GM21360 (cell line): ENCODE measurements at regions not wholly inside any gene's neighbourhood (a gene's known extent, or its start where the extent isn't known, plus 50 kb on each side); places are given as distances from the start of the nearest gene placed in this dataset.

Experiments
- ATAC-seq: cut with Tn5 transposase; IDR thresholded peaks from one replicate; pipeline ENCODE4 v1.9.1; 2021; ENCODE audit warnings: mild to moderate bottlenecking, moderate library complexity; ENCODE audit not compliant: unreplicated experiment

- ATAC-seq = no peak
These were observed 180.5 kb downstream of the TGFB2 start for GRCh38 chr1:218525451-218526197.

GRCh38 chr1:218526198-218526580 is 181.1 kb downstream of the TGFB2 start:
- ATAC-seq = no peak

GRCh38 chr1:218527737-218528136 is 182.6 kb downstream of the TGFB2 start:
- ATAC-seq = no peak

GRCh38 chr1:218529646-218530300 is 184.6 kb downstream of the TGFB2 start:
- ATAC-seq = no peak

DNA sequence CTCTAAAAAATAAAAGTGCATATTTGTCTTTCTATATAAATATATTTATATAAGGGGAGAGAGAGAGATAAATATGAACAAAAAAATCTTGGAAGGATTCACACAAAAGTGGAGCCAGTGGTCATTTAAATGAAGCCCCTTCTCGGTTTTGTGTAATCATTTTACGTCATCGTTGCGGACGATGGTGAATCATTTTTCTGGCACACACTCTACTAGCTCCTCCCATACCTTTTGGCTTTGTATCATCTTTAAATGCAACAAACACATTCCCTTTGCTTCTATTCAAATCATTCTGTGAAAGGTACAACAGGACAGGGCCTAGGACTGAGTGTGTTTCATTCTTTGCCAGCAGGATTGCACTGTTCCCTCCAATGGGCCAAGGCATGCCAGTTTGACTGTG is 186.8 kb downstream of the TGFB2 start:
- ATAC-seq = no peak

- ATAC-seq = no peak
These were observed 191.3 kb downstream of the TGFB2 start for GRCh38 chr1:218536296-218536986.

DNA sequence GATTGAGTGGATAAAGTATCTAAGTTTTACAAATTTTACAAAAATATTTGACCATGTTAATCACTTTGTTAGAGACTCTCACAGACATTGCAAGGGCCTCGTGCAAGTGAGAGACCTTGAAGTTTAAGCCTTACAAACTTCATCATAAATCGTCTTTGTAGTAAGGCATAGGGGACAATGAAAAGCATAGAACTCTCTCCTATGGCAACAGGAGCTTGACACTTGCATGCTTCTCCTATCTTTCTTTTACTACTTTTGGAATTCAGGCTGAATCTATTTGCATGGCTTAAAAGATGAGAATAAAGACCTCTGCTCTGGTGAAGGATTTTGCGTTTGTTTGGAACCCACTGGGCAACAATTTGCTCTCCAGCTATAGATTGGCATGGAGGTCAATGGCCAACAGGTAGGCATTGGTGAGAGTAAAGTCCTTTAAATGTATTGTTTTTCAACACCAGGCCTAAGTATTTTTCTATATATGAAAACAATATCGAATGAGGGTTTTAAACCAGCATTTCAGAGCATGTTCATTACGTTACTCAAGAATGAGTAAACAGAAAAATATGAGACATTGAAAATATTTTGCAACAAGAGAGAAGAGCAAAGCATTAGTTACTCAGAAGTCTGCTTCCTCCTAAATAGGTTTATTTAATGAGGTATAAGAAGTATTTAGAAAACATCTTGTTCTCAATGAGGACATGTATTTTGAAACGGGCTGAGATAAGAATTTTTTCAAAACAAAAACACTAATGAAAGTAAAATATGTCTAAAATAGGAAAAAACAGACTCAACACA is 192.2 kb downstream of the TGFB2 start:
- ATAC-seq = no peak

GRCh38 chr1:218538341-218538740 is 193.2 kb downstream of the TGFB2 start:
- no peak for ATAC-seq

DNA sequence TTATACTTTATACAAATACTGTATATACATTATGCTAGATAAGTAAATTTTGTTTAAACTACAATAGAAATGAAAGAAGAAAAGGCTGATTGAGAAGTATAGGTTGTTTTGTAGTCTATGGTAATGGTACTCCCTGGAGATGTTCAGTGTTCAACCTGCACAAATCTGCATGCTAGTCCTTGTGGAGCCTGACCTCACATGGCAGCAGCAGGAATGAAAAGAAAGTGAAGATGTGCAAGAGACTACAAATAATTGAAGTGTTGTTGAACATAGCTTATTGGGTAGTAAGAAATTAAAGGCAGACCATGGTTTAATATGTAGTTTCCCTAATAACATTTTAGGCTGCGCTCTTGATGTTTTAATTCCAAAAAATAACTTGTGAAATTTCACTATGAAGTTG is 201.2 kb downstream of the TGFB2 start:
- ATAC-seq = no peak

GRCh38 chr1:218547957-218548730 is 203.0 kb downstream of the TGFB2 start:
- ATAC-seq = no peak

DNA sequence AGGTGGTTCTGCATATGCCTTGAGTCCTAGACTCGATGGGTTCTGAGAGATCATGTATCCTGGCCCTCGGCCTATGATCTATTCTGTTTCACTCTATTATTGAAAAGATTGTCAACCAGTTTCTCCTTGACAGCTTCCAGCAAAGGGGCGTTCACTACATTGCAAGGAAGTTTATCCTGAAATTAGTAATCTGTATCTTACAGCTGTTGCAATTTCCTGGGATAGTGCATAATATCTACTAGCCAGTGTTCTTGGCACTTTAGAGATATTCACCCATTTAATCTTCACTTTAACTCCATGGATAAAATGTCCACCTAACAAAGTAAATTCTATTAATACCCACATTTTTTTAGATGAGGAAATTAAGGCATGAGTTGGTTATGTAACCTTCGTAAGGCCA is 203.6 kb downstream of the TGFB2 start:
- no peak for ATAC-seq

- ATAC-seq = no peak
These were observed 208.1 kb downstream of the TGFB2 start for GRCh38 chr1:218553197-218553596.

DNA sequence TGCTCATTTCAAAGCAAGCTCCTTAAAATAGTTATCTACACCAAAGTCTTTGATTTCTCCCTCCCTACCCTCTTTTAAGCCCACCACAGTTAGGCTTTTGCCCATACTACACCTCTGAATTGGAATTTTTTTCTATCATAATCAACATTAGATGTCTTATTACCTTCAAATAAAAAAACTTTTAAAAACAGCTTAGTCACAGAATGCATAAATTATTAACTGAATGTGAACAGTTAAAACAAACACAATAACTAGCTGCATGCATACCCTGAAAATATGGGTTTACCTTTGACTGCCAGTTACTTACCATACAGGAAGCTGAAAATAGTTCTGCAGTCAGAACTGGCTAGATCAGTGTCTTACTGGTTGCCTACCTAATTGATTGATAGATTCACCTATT is 210.9 kb downstream of the TGFB2 start:
- ATAC-seq = no peak

DNA sequence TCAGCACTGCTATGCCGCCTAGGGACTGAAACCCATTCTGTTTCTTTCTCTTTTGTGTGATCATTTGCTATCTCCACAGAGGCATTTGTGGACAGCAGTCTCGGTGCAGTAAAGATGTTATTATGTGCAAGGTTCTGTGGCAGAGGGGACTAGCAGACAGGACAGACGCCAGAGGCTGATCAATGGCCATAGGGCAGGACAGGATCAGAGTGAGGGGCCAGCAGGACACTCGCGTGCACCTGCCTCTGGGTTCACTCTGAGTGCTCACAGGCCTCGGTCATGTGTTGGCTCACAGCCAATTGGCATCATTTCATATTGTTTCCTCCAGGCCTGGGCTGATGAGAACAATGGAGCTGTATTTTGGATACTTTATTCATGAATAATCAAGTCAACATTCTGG is 212.6 kb downstream of the TGFB2 start:
- no peak for ATAC-seq

DNA sequence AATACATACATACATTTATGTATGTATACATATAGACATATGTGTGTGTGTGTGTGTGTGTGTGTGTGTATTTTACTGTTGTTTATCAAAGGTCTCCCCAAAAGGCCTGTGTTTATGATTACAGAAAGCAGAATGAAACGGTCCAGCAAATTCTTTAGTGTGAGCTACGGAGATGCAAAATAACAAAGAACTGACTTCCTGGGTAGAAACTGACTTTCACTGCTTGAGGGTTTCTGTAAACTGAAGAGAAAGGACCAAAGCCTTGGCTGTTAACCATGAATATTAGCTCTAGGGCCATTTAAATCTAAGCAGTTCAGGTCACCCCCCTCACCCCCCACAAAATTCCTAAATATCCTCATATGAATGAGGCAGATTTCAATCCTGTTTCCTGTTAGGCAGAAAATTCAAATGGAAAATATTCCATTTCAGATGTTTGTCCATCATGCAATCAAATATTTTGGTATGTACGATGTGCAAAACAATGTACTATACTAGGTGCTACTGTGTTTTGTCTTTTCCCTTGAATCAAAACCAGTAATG is 213.2 kb downstream of the TGFB2 start:
- ATAC-seq = no peak

- no peak for ATAC-seq
These were observed 220.2 kb downstream of the TGFB2 start for GRCh38 chr1:218565377-218565776.

- no peak for ATAC-seq
These were observed 223.9 kb downstream of the TGFB2 start for GRCh38 chr1:218568962-218569550.

GRCh38 chr1:218570456-218570855 is 225.3 kb downstream of the TGFB2 start:
- no peak for ATAC-seq

- no peak for ATAC-seq
These were observed 226.4 kb downstream of the TGFB2 start for GRCh38 chr1:218571491-218571890.

GRCh38 chr1:218572050-218572449 is 226.9 kb downstream of the TGFB2 start:
- no peak for ATAC-seq
